B cell (primary cell): ENCODE measurements at regions not wholly inside any gene's neighbourhood (a gene's known extent, or its start where the extent isn't known, plus 50 kb on each side); places are given as distances from the start of the nearest gene placed in this dataset.

Experiments
- ATAC-seq: fragments of 200-7000 bp; cut with Tn5 transposase; one replicate; pipeline ENCODE4 v1.10.0; 2021; ENCODE audit warnings: low read depth, mild to moderate bottlenecking, moderate number of reproducible peaks, moderate library complexity
- CTCF ChIA-PET: fragments of 350-600 bp; sonication (Branson Sonifier 250); formaldehyde crosslinking; loops from one replicate; lab custom pipeline; 2021; ENCODE audit warnings: antibody characterized with exemption, inconsistent platforms; lab: Charles Lee
- POLR2A ChIA-PET: fragments of 350-600 bp; sonication (Branson Sonifier 250); formaldehyde crosslinking; loops from one replicate; lab custom pipeline; 2021; ENCODE audit warnings: antibody characterized with exemption; lab: Charles Lee
- DNase-seq: peaks from one replicate; pipeline ENCODE4 v3.0.0; 2013
- H2AFZ ChIP-seq: 2 replicates; pipeline ENCODE4 v1.6.1; 2012; ENCODE audit warnings: mild to moderate bottlenecking, low read depth, low read length; ENCODE audit not compliant: insufficient read depth, poor library complexity, severe bottlenecking
- H3K27ac ChIP-seq, 2 donors: 1 replicate in 1 of 2; 2 replicates in 1 of 2; pipeline ENCODE4 v1.5.1; 2012 to 2013; ENCODE audit warnings: low read length in 2 of 2, mild to moderate bottlenecking in 2 of 2, moderate library complexity in 1 of 2
- H3K27me3 ChIP-seq, 4 experiments: fragments of 200-600 bp in 1 of 4; sonication (generic) in 1 of 4; replicated peaks in 1 of 4; 1 replicate in 2 of 4; 2 replicates in 2 of 4; pipeline versions ENCODE4 v1.6.1 to v1.7.0; 2013 to 2016; ENCODE audit warnings: low read length in 3 of 4, mild to moderate bottlenecking in 2 of 4, mixed read lengths in 1 of 4, moderate library complexity in 1 of 4; ENCODE audit not compliant: insufficient read depth in 4 of 4, control insufficient read depth in 3 of 4; ENCODE audit errors: control extremely low read depth in 1 of 4
- H3K36me3 ChIP-seq, 2 experiments: replicated peaks in 1 of 2; 1 replicate in 1 of 2; 2 replicates in 1 of 2; pipeline versions ENCODE4 v1.6.1 to v1.7.1; 2013; ENCODE audit warnings: low read length in 1 of 2; ENCODE audit not compliant: insufficient read depth in 2 of 2, control insufficient read depth in 1 of 2; ENCODE audit errors: control extremely low read depth in 1 of 2, extremely low read depth in 1 of 2
- H3K4me1 ChIP-seq, 2 donors: fragments of 200-600 bp in 1 of 2; sonication (generic) in 1 of 2; 1 replicate in 1 of 2; 2 replicates in 1 of 2; pipeline versions ENCODE4 v1.5.1 to v1.6.1; 2013 to 2017; ENCODE audit warnings: low read length in 2 of 2; ENCODE audit not compliant: control insufficient read depth in 2 of 2, insufficient read depth in 2 of 2
- H3K4me2 ChIP-seq: replicated peaks from 2 replicates; pipeline ENCODE3; 2012; ENCODE audit warnings: mild to moderate bottlenecking, low read depth, low read length; ENCODE audit not compliant: poor library complexity, severe bottlenecking
- H3K4me3 ChIP-seq, 5 experiments: fragments of 200-600 bp in 1 of 5; sonication (generic) in 1 of 5; 1 replicate in 3 of 5; 2 replicates in 2 of 5; pipeline versions ENCODE4 v1.5.1 to v1.7.0; 2011 to 2016; ENCODE audit warnings: low read length in 4 of 5, mild to moderate bottlenecking in 4 of 5, low read depth in 2 of 5, control low read depth in 1 of 5, moderate library complexity in 1 of 5; ENCODE audit not compliant: insufficient read depth in 1 of 5; ENCODE audit errors: control extremely low read depth in 1 of 5, extremely low read depth in 1 of 5
- H3K79me2 ChIP-seq: fragments of 200-600 bp; sonication (generic); one replicate; pipeline ENCODE4 v1.6.0; 2016; ENCODE audit warnings: low read length; ENCODE audit not compliant: control insufficient read depth, insufficient read depth
- H3K9ac ChIP-seq: fragments of 200-600 bp; sonication (generic); 2 replicates; pipeline ENCODE4 v1.6.1; 2017; ENCODE audit warnings: mild to moderate bottlenecking, low read length, moderate library complexity
- H3K9me3 ChIP-seq, 3 donors: one replicate each; pipeline versions ENCODE4 v1.6.1 to v1.7.1; 2013; ENCODE audit warnings: low read length in 2 of 3; ENCODE audit not compliant: control insufficient read depth in 2 of 3, insufficient read depth in 1 of 3; ENCODE audit errors: control extremely low read depth in 1 of 3
- H4K20me1 ChIP-seq: 2 replicates; pipeline ENCODE4 v1.6.0; 2012; ENCODE audit warnings: mild to moderate bottlenecking, low read length; ENCODE audit not compliant: insufficient read depth, control insufficient read depth, poor library complexity, severe bottlenecking
- H3K27ac Mint-ChIP-seq: one replicate; pipeline ENCODE4 v1.8.0; 2021; ENCODE audit warnings: mixed read lengths
- H3K27me3 Mint-ChIP-seq: one replicate; pipeline ENCODE4 v1.8.0; 2021; ENCODE audit warnings: mixed read lengths
- H3K4me1 Mint-ChIP-seq: one replicate; pipeline ENCODE4 v1.8.0; 2021; ENCODE audit warnings: mixed read lengths
- H3K4me3 Mint-ChIP-seq: one replicate; pipeline ENCODE4 v1.8.0; 2021; ENCODE audit warnings: mixed read lengths
- H3K9me3 Mint-ChIP-seq: one replicate; pipeline ENCODE4 v1.8.0; 2022; ENCODE audit warnings: mixed read lengths; ENCODE audit not compliant: insufficient read depth
- CTCF ChIP-seq: fragments of 200-600 bp; IDR thresholded peaks from one replicate; pipeline ENCODE4 v1.8.0; 2022; ENCODE audit warnings: antibody characterized with exemption, mild to moderate bottlenecking
- EZH2 ChIP-seq: IDR thresholded peaks from 2 replicates; pipeline ENCODE4 v1.6.1; 2012; ENCODE audit warnings: borderline replicate concordance, low read depth, mild to moderate bottlenecking, moderate library complexity, low read length; ENCODE audit not compliant: insufficient read depth, poor library complexity, severe bottlenecking
- WGBS: methylation state at CpG from one replicate; pipeline ENCODE4 v1.1.5; 2013; ENCODE audit warnings: missing lambda C conversion rate; ENCODE audit not compliant: insufficient coverage; 5-methylcytosine and 5-hydroxymethylcytosine counted together
- intact Hi-C: fragments of 100-400 bp; cut with micrococcal nuclease; formaldehyde crosslinking; loops from one replicate; pipeline ENCODE4 v1.10.0; 2022

GRCh38 chr13:60753641-60754040 lies 356.6 kb downstream of the TDRD3 start:
- no peak overlapping the region for H3K4me3 ChIP-seq
- Mint-ChIP-seq H3K27me3 (no peaks in the 10 kb centered on the region), H3K4me3 (no peak overlapping the region), H3K4me1 (no peaks in the 10 kb centered on the region), H3K27ac (no peak overlapping the region), H3K9me3 (peaks cover 5% of the 10 kb centered on the region)
- no peaks in the 10 kb centered on the region for H4K20me1 ChIP-seq
- no peaks in the 10 kb centered on the region for H3K27me3 ChIP-seq
- ChIA-PET CTCF (no interaction called here), POLR2A (no interaction called here)
- TF ChIP-seq EZH2 (no peak), CTCF (no peak)
- no peaks in the 10 kb centered on the region for H3K36me3 ChIP-seq
- H3K9me3 ChIP-seq: no peaks in the 10 kb centered on the region
- H3K27ac ChIP-seq: no peak overlapping the region
- no peak overlapping the region for H3K4me2 ChIP-seq
- H2AFZ ChIP-seq: no peak overlapping the region
- DNase-seq (no peak), ATAC-seq (no peak)
- intact Hi-C loops: no loop called here
- no peaks in the 10 kb centered on the region for H3K79me2 ChIP-seq
- WGBS: no CpG with 5 or more reads among the region's 1 CpG
- no peaks in the 10 kb centered on the region for H3K4me1 ChIP-seq
- no peak overlapping the region for H3K9ac ChIP-seq

- Histone ChIP-seq H3K36me3 (no peaks in the 10 kb centered on the region), H3K9ac (no peak overlapping the region), H3K4me2 (no peak overlapping the region), H2AFZ (no peak overlapping the region), H3K4me3 (no peak overlapping the region), H3K79me2 (no peaks in the 10 kb centered on the region), H3K9me3 (no peaks in the 10 kb centered on the region), H4K20me1 (no peaks in the 10 kb centered on the region), H3K27ac (no peak overlapping the region), H3K4me1 (no peaks in the 10 kb centered on the region), H3K27me3 (no peaks in the 10 kb centered on the region)
- Mint-ChIP-seq H3K9me3 (peaks cover 7% of the 10 kb centered on the region), H3K4me3 (no peak overlapping the region), H3K4me1 (no peaks in the 10 kb centered on the region), H3K27me3 (no peaks in the 10 kb centered on the region), H3K27ac (no peak overlapping the region)
- POLR2A ChIA-PET: no interaction called here
- WGBS: 78% methylated on average over 3 of the region's 3 CpGs
- no peak for ATAC-seq
- intact Hi-C loops: no loop called here
- no peak for DNase-seq
- CTCF ChIA-PET: no interaction called here
- TF ChIP-seq CTCF (no peak), EZH2 (no peak)
Measured at GRCh38 chr13:60745343-60745742, 348.3 kb downstream of the TDRD3 start.
